Transverse colon (tissue), 4 donors: ENCODE measurements at regions not wholly inside any gene's neighbourhood (a gene's known extent, or its start where the extent isn't known, plus 50 kb on each side); places are given as distances from the start of the nearest gene placed in this dataset.

Experiments
- DNase-seq: peaks from one replicate; pipeline ENCODE4 v3.0.0-alpha.2; 2019
- H3K27ac ChIP-seq, 4 donors: fragments of 200-600 bp; sonication (generic); 2 replicates each; pipeline ENCODE4 v1.5.1; 2016 to 2018; ENCODE audit warnings: inconsistent platforms in 4 of 4
- H3K27me3 ChIP-seq: fragments of 200-600 bp; sonication (generic); 2 replicates; pipeline ENCODE4 v1.5.1; 2017; ENCODE audit warnings: inconsistent platforms
- H3K36me3 ChIP-seq, 4 donors: fragments of 200-600 bp; sonication (generic); 2 replicates each; pipeline ENCODE4 v1.5.1; 2017 to 2019; ENCODE audit warnings: inconsistent platforms in 4 of 4
- H3K4me1 ChIP-seq, 4 donors: fragments of 200-600 bp; sonication (generic); 2 replicates each; pipeline ENCODE4 v1.5.1; 2017 to 2020; ENCODE audit warnings: inconsistent platforms in 4 of 4
- H3K4me3 ChIP-seq, 4 donors: fragments of 200-600 bp; sonication (generic); 1 replicate in 1 of 4; 2 replicates in 3 of 4; pipeline versions ENCODE4 v1.5.1 to v1.6.1; 2017 to 2019; ENCODE audit warnings: inconsistent platforms in 4 of 4
- H3K9me3 ChIP-seq, 2 donors: fragments of 200-600 bp; sonication (generic); 2 replicates each; pipeline ENCODE4 v1.5.1; 2017 to 2019; ENCODE audit warnings: inconsistent platforms in 2 of 2
- EP300 ChIP-seq: sonication (generic); formaldehyde crosslinking; IDR thresholded peaks from one replicate; pipeline ENCODE4 v1.6.1; 2017; ENCODE audit warnings: antibody characterized with exemption, low read depth
- POLR2A ChIP-seq: fragments of 450-650 bp; IDR thresholded peaks from one replicate; pipeline ENCODE4 v1.6.1; 2016; ENCODE audit warnings: antibody characterized with exemption, mild to moderate bottlenecking, moderate library complexity
- POLR2AphosphoS5 ChIP-seq, 3 donors: sonication (generic); formaldehyde crosslinking; IDR thresholded peaks; one replicate each; pipeline ENCODE4 v1.6.1; 2016; ENCODE audit warnings: antibody characterized with exemption in 3 of 3
- WGBS, 2 donors: methylation state at CpG; one replicate each; pipeline ENCODE4 v1.1.5; 2018; ENCODE audit warnings: low coverage in 1 of 2; 5-methylcytosine and 5-hydroxymethylcytosine counted together
- in situ Hi-C, 4 donors: fragments of 200-750 bp; cut with MboI; loops; one replicate each; pipeline versions ENCODE4 v1.15.0 to v1.15.1; 2017; ENCODE audit warnings: low sequenced_read_pairs in 3 of 4, low pct_ligation_motif_present in 1 of 4, low pct_unique_long_range_greater_than_20kb in 1 of 4
- intact Hi-C: fragments of 100-400 bp; cut with DNase I; formaldehyde crosslinking; loops from one replicate; pipeline ENCODE4 v1.15.1; 2023; ENCODE audit warnings: low total_unique reads
- TF ChIP-seq, protein P1 (sequence below), 5 experiments: fragments of 200-600 bp in 3 of 5; fragments of 450-650 bp in 2 of 5; sonication (generic) in 3 of 5; IDR thresholded peaks; 1 replicate in 2 of 5; 2 replicates in 3 of 5; pipeline ENCODE4 v1.5.1; 2016 to 2017; ENCODE audit warnings: antibody characterized with exemption in 5 of 5, inconsistent platforms in 3 of 5, mild to moderate bottlenecking in 2 of 5, moderate library complexity in 1 of 5

DNA sequence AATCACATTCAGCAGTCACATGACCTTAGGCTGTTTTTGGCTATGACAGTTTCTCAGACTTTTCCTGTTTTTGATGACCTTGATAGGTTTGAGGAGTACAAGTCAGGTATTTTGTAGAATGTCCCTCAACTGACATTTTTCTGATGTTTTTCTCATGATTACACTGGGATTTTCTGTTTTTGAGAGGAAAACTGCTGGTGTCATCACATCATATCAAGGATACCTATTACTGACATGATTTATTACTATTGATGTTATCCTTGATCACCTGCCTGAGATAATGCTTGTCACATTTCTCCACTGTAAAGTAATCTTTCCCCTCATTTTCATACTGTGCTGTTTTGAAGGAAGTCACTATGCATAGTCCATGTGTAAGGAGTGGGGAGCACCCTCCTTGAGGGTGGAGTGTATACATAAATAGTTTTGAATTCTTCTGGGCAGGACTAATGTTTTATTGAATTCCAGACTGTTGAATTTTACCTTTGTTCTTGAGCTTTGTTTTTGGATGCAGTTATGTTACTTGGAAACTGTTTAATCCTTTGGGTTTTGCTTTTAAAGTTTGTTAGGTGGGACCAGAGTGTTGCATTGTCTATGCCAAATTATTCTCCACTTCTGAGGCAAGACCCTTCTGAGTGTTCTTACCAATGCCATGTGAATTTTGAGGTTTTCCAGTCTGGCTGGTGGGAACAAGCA, 444.5 kb upstream of the FAR2 start:
- TF ChIP-seq POLR2A, result no peak
- no peak for TF ChIP-seq POLR2AphosphoS5 (IDR thresholded peaks at IDR 0.05)
- TF ChIP-seq EP300, result no peak
- TF ChIP-seq, protein P1, sequence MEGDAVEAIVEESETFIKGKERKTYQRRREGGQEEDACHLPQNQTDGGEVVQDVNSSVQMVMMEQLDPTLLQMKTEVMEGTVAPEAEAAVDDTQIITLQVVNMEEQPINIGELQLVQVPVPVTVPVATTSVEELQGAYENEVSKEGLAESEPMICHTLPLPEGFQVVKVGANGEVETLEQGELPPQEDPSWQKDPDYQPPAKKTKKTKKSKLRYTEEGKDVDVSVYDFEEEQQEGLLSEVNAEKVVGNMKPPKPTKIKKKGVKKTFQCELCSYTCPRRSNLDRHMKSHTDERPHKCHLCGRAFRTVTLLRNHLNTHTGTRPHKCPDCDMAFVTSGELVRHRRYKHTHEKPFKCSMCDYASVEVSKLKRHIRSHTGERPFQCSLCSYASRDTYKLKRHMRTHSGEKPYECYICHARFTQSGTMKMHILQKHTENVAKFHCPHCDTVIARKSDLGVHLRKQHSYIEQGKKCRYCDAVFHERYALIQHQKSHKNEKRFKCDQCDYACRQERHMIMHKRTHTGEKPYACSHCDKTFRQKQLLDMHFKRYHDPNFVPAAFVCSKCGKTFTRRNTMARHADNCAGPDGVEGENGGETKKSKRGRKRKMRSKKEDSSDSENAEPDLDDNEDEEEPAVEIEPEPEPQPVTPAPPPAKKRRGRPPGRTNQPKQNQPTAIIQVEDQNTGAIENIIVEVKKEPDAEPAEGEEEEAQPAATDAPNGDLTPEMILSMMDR (IDR thresholded peaks at IDR 0.05), result no peak
- no peaks in the 10 kb centered on the region for H3K27me3 ChIP-seq
- H3K4me3 ChIP-seq, result no peak overlapping the region
- no peak for DNase-seq
- H3K36me3 ChIP-seq, result no peaks in the 10 kb centered on the region
- no peak overlapping the region for H3K27ac ChIP-seq
- in situ Hi-C loops (no loop called here), intact Hi-C loops (no loop called here)
- no peaks in the 10 kb centered on the region for H3K4me1 ChIP-seq
- peaks cover 4 to 8% of the 10 kb centered on the region in 2 donors for H3K9me3 ChIP-seq

DNA sequence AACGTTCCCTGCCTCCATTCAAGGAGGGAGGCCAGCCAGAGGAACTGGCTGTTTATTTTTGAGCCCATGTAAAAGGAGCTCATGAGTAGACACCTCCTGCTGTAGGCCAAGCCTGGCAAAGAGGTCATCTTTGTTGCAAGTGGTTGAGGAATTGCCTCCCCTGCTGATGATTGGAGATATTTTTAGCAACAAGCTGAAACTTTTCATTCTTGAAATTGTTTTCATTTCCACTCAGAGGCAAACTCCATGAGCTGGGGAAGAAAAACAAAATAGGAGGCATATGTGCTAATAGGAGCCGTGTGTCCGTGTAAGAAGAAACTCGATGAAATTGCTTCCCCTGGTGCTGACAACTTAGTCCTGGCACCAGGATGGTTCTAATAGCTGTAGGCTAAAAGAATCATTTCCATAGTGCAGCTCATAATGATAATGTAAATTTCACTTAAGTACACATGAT, 440.1 kb upstream of the FAR2 start:
- WGBS, 2 donors, result 68 to 78% methylated on average over 3 to 4 of the region's 4 CpGs

DNA sequence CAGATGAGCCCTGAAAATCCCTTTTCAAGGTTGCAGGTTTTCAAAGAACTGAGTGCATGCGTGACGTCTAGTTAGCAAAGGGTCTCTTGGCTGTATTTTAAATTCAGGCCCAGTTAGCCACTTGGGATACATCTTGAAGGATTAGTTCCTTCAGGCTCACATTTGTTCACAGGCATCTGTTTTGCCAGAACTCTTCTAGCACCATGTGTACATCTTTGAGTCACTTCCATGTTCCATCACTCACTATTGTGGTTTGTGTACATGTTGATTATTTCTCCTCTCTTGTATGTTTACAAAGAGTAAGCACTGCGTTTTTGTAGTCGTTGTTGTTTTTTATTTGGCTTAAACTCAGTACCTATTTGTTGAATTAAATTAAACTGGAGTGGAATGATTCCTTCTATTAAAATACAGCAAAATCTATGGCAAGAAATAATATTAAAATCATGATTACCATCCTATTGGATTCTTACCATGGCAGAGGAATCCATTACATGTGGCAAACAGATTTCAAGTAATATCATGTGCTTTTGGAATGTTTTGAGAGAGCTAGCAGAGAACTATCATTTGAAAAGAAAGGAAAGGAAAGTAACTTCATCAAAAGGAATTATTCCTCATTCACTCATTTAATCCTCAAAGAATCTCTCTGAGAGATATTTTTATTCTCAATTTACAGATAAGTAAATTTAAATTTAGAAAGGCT, 438.9 kb upstream of the FAR2 start:
- in situ Hi-C loops, result no loop called here

More for the DNA sequence above, 440.1 kb upstream of the FAR2 start:
- in situ Hi-C loops (no loop called here), intact Hi-C loops (no loop called here)
- TF ChIP-seq POLR2AphosphoS5 (IDR thresholded peaks at IDR 0.05) (no peak), POLR2A (no peak), EP300 (no peak)
- TF ChIP-seq, protein P1 (IDR thresholded peaks at IDR 0.05), result no peak
- Histone ChIP-seq H3K36me3 (no peaks in the 10 kb centered on the region), H3K4me3 (no peak overlapping the region), H3K27me3 (no peaks in the 10 kb centered on the region), H3K4me1 (no peaks in the 10 kb centered on the region), H3K9me3 (no peaks in the 10 kb centered on the region), H3K27ac (no peak overlapping the region)
- no peak for DNase-seq

DNA sequence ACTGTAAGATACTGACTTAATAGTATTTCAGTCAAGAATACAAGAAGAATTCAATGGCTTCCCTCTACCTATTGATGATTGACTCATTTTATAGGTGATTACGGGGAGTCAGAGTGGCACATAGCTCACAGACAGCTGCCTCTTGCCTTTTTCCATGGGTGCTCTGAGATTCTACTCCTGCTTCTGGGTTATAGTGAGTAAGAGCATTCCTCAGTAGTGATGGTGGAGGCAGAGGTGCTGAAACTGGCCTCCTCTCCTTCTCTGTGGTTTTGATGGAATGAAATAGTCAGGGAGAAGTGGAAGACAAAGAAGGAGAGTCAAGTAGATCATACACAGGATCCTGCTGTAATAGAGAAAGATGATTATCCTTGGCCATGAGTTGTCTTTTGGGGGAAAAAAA, 438.2 kb upstream of the FAR2 start:
- intact Hi-C loops, result no loop called here
- Histone ChIP-seq H3K27me3 (no peaks in the 10 kb centered on the region), H3K4me1 (no peaks in the 10 kb centered on the region), H3K4me3 (no peak overlapping the region), H3K9me3 (no peaks in the 10 kb centered on the region), H3K36me3 (no peaks in the 10 kb centered on the region), H3K27ac (no peak overlapping the region)
- in situ Hi-C loops, result no loop called here
- 77 to 85% methylated on average over 1 of the region's 1 CpG for WGBS, 2 donors
- no peak for TF ChIP-seq POLR2A
- TF ChIP-seq POLR2AphosphoS5 (IDR thresholded peaks at IDR 0.05), result no peak
- TF ChIP-seq EP300, result no peak
- TF ChIP-seq, protein P1 (IDR thresholded peaks at IDR 0.05), result no peak
- no peak for DNase-seq

More for the DNA sequence above, 438.9 kb upstream of the FAR2 start:
- no peak for DNase-seq
- TF ChIP-seq, protein P1 (IDR thresholded peaks at IDR 0.05), result no peak
- TF ChIP-seq EP300 (no peak), POLR2AphosphoS5 (IDR thresholded peaks at IDR 0.05) (no peak), POLR2A (no peak)
- Histone ChIP-seq H3K27me3 (no peaks in the 10 kb centered on the region), H3K9me3 (no peaks in the 10 kb centered on the region), H3K4me1 (no peaks in the 10 kb centered on the region), H3K4me3 (no peak overlapping the region), H3K36me3 (no peaks in the 10 kb centered on the region), H3K27ac (no peak overlapping the region)
- WGBS, 2 donors, result 55 to 74% methylated on average over 2 to 4 of the region's 4 CpGs
- intact Hi-C loops, result no loop called here
